Heart right ventricle (tissue), 16 donors: ENCODE measurements at regions not wholly inside any gene's neighbourhood (a gene's known extent, or its start where the extent isn't known, plus 50 kb on each side); places are given as distances from the start of the nearest gene placed in this dataset.

Source experiments
- ATAC-seq, 8 donors: fragments of 200-7000 bp; cut with Tn5 transposase; one replicate each; pipeline ENCODE4 v1.9.1; 2020; ENCODE audit warnings: mild to moderate bottlenecking in 8 of 8, moderate library complexity in 8 of 8, moderate number of reproducible peaks in 1 of 8
- DNase-seq, 2 donors: peaks; one replicate each; pipeline ENCODE4 v3.0.0-alpha.2; 2020
- H3K27ac ChIP-seq, 10 donors: fragments of 200-600 bp; sonication (generic) in 2 of 10; one replicate each; pipeline versions ENCODE4 v1.5.0 to v1.8.0; 2020 to 2022; ENCODE audit warnings: mild to moderate bottlenecking in 3 of 10
- H3K27me3 ChIP-seq, 7 donors: fragments of 200-600 bp; one replicate each; pipeline ENCODE4 v1.8.0; 2021 to 2022; ENCODE audit warnings: mild to moderate bottlenecking in 2 of 7
- H3K36me3 ChIP-seq, 9 donors: fragments of 200-600 bp; sonication (generic) in 1 of 9; one replicate each; pipeline versions ENCODE4 v1.5.0 to v1.8.0; 2020 to 2022; ENCODE audit warnings: mild to moderate bottlenecking in 2 of 9
- H3K4me1 ChIP-seq, 9 donors: fragments of 200-600 bp; sonication (generic) in 1 of 9; one replicate each; pipeline versions ENCODE4 v1.5.0 to v1.8.0; 2020 to 2022; ENCODE audit warnings: mild to moderate bottlenecking in 4 of 9
- H3K4me3 ChIP-seq, 10 donors: fragments of 200-600 bp; sonication (generic) in 2 of 10; one replicate each; pipeline versions ENCODE4 v1.5.0 to v1.8.0; 2020 to 2022; ENCODE audit warnings: mild to moderate bottlenecking in 7 of 10, moderate library complexity in 2 of 10
- H3K9me3 ChIP-seq, 11 donors: fragments of 200-600 bp in 10 of 11; sonication (generic) in 2 of 11; one replicate each; pipeline versions ENCODE4 v1.5.0 to v1.8.0; 2013 to 2022; ENCODE audit warnings: mild to moderate bottlenecking in 2 of 11, control low read depth in 1 of 11, moderate library complexity in 1 of 11
- CTCF ChIP-seq, 9 donors: fragments of 200-600 bp; sonication (generic) in 2 of 9; IDR thresholded peaks; one replicate each; pipeline versions ENCODE4 v1.5.0 to v1.8.0; 2021 to 2022; ENCODE audit warnings: antibody characterized with exemption in 9 of 9, mild to moderate bottlenecking in 5 of 9, moderate library complexity in 1 of 9
- WGBS, 2 donors: extraction: QIAGEN DNeasy Blood & Tissue Kit; methylation state at CpG; one replicate each; pipeline ENCODE4 v1.1.7; 2013; ENCODE audit warnings: inconsistent platforms in 1 of 2; 5-methylcytosine and 5-hydroxymethylcytosine counted together
- intact Hi-C, 10 donors: fragments of 100-400 bp; cut with DNase I; formaldehyde crosslinking; loops; one replicate each; pipeline versions ENCODE4 v1.11.1 to v1.14.2; 2022
- donor health status: Arrhythmogenic right ventricular cardiomyopathy.
- donor health status: ischemic (EF 13 %, LVEDD 7.1; RV severe dilation, severe dysfunction).
- donor health status: healthy with polysubstance abuse.
- donor health status: DM: no; HTN: yes; CAD: no.
- donor health status: DM: no; HTN: no; CAD: no.
- donor health status: ischemic (EF 25% LVEDD 6.9; RV normal size, moderate dysfunction).
- donor health status: ischemic (EF 25% LVEDD 5.7; RV mildly dilated, moderate dysfunction).
- donor health status: healthy.
- donor health status: DM: yes; HTN: yes; CAD: no.
- donor health status: Ischemic cardiomyopathy.
- donor health status: ischemic (EF 35%, LVEDD 5.7; RV mildly dilated, moderate dysfunction).
- donor health status: nonischemic (EF 11% LVEDD 7.7; RV severe dilation, severe dysfunction).
- donor health status: DM: yes; HTN: yes; CAD: no.
- donor health status: PGD.
- donor health status: ischemic (EF 29% LVEDD 5.4; RV normal size, mild dysfunction).
- donor health status: nonischemic (EF 23%, LVEDD 6.1; RV moderate dilation, normal function).

- intact Hi-C loops = no loop called here
- ATAC-seq (no peak), DNase-seq (no peak)
- Histone ChIP-seq H3K4me1 (no peaks in the 10 kb centered on the region), H3K27me3 (no peaks in the 10 kb centered on the region), H3K9me3 (peaks cover 0 to 5% (median 0%) of the 10 kb centered on the region in 11 donors), H3K27ac (no peak overlapping the region), H3K36me3 (no peaks in the 10 kb centered on the region), H3K4me3 (no peak overlapping the region)
- no peak for TF ChIP-seq CTCF (IDR thresholded peaks at IDR 0.05)
- 57 to 70% methylated on average over 2 of the region's 2 CpGs for WGBS, 2 donors
Observed at GRCh38 chr10:90372451-90372850, 485.4 kb downstream of the HTR7 start.

GRCh38 chr10:90373911-90374310 lies 483.9 kb downstream of the HTR7 start:
- H3K4me1 ChIP-seq = no peaks in the 10 kb centered on the region
- H3K27ac ChIP-seq = no peak overlapping the region
- 53 to 62% methylated on average over 1 of the region's 1 CpG for WGBS, 2 donors
- H3K9me3 ChIP-seq = no peaks in the 10 kb centered on the region
- DNase-seq = no peak
- H3K36me3 ChIP-seq = no peaks in the 10 kb centered on the region
- no peak overlapping the region for H3K4me3 ChIP-seq
- no peak for ATAC-seq
- TF ChIP-seq CTCF (IDR thresholded peaks at IDR 0.05) = no peak
- no peaks in the 10 kb centered on the region for H3K27me3 ChIP-seq
- intact Hi-C loops = no loop called here

GRCh38 chr10:90378524-90379076 lies 479.2 kb downstream of the HTR7 start:
- intact Hi-C loops = no loop called here
- 91% methylated on average over 3 of the region's 3 CpGs for WGBS, 2 donors
- no peaks in the 10 kb centered on the region for H3K36me3 ChIP-seq

GRCh38 chr10:90381468-90381867 lies 476.4 kb downstream of the HTR7 start:
- H3K36me3 ChIP-seq = no peaks in the 10 kb centered on the region
- H3K9me3 ChIP-seq = no peaks in the 10 kb centered on the region
- intact Hi-C loops = no loop called here
- no peak for TF ChIP-seq CTCF (IDR thresholded peaks at IDR 0.05)
- no peak for DNase-seq
- H3K27ac ChIP-seq = no peak overlapping the region
- 52 to 53% methylated on average over 2 of the region's 2 CpGs for WGBS, 2 donors
- H3K4me3 ChIP-seq = no peak overlapping the region
- no peaks in the 10 kb centered on the region for H3K27me3 ChIP-seq
- no peak for ATAC-seq
- H3K4me1 ChIP-seq = no peaks in the 10 kb centered on the region

More at GRCh38 chr10:90378524-90379076, 479.2 kb downstream of the HTR7 start:
- H3K4me3 ChIP-seq = no peak overlapping the region
- no peak overlapping the region for H3K27ac ChIP-seq
- no peaks in the 10 kb centered on the region for H3K4me1 ChIP-seq
- H3K27me3 ChIP-seq = no peaks in the 10 kb centered on the region
- no peak for TF ChIP-seq CTCF (IDR thresholded peaks at IDR 0.05)
- ATAC-seq = no peak
- no peaks in the 10 kb centered on the region for H3K9me3 ChIP-seq
- DNase-seq = no peak
